ENCODE measurements at regions not wholly inside any gene's neighbourhood (a gene's known extent, or its start where the extent isn't known, plus 50 kb on each side); places are given as distances from the start of the nearest gene placed in this dataset.

DNA sequence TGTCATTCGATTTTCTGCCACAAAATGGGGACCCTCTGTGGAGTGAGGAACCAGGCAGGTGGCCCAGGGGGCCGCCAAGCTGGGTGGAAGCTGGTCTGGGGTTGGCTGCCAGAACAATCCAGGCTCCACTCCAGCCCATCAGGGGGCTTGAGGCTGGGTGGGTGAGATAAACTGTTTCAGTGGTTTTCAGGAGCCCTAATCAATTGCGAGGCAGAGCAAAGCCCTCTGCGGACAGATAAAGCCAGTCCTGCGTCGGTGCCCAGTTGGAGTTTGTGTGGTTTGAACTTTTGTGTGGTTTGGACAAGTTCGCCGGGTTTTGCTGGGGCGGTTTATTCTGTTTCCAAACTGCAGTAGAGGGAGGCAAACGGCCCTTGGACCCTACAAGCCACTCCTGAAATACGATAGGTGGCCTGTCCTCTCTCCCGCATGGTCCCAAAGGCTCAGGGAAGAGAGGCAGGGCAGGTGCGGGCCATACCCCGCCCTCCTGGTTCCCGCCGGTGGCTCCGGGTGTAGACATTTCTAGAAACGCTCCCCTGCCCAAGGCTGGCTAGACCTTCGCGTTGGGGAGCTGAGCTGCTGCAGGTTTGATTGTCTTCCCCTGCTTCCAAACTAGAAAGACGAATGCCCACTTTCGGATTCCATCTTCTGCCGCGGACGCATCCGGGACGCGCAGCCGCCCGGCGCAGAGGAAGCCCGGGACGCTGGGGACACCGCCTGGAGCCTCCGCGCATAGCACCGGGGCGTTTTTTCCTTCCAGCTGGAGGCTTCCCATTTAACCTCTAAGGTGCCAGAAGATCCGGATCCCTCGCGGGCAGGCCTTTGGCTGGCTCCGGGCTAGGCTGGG, 169.0 kb upstream of the BCOR start:
- FAIRE-seq (peak; percentile 92), DNase-seq (ENCODE audit: low read depth, low spot score) (peak; percentile 45)
- no peaks in the 10 kb centered on the region for H3K79me2 ChIP-seq (ENCODE audit: control insufficient read depth, insufficient read depth, low read length)
- POLR2A ChIA-PET: no interaction called here
- dilution Hi-C loops (cut with MboI; ENCODE audit: extremely low pct_ligation_motif_present, low sequenced_read_pairs) (no loop called here), intact Hi-C loops (cut with micrococcal nuclease) (loop anchor here (1.0 to 2.0 kb wide), 5 partner anchors 92 to 536 kb away; no protein-coding TSS in a partner anchor)
- peak overlapping the region; percentile 49 for H3K4me2 ChIP-seq (ENCODE audit: insufficient read depth, low read length)
- no peaks in the 10 kb centered on the region for H4K20me1 ChIP-seq (replicated peaks; ENCODE audit: control insufficient read depth, extremely low read depth, insufficient read depth, low read length)
- CTCF ChIA-PET: interaction anchor here (1.0 to 3.2 kb wide), 10 partner anchors 32 to 614 kb away, joined by 3 to 14 read pairs (median 4); no protein-coding TSS in a partner anchor
- H3K9me3 ChIP-seq (replicated peaks; ENCODE audit: control insufficient read depth, insufficient read depth, low read length): no peaks in the 10 kb centered on the region
- H3K9me1 ChIP-seq (replicated peaks; ENCODE audit: control insufficient read depth, extremely low read depth, insufficient read depth, low read length): no peaks in the 10 kb centered on the region
- peak; percentile 68 to 71 for TF ChIP-seq CTCF (IDR thresholded peaks at IDR 0.05; ENCODE audit: extremely low read depth in 1 of 2, insufficient read depth in 1 of 2, low read depth in 1 of 2, low read length in 2 of 2)
- no peak for TF ChIP-seq MYC (IDR thresholded peaks at IDR 0.05; ENCODE audit: low read depth, low read length)
- peak overlapping the region; percentile 37 for H3K27ac ChIP-seq (ENCODE audit: insufficient read depth, low read depth, low read length)
- H3K4me1 ChIP-seq (ENCODE audit: control insufficient read depth, extremely low read depth, insufficient read depth, low read length): peaks cover 20% of the 10 kb centered on the region
- no TSS peak for BruUV-seq (replicated peaks)
- no peaks in the 10 kb centered on the region for H3K36me3 ChIP-seq (ENCODE audit: control insufficient read depth in 2 of 2, extremely low read depth in 1 of 2, insufficient read depth in 2 of 2, low read length in 2 of 2)
- H3K4me3 ChIP-seq (replicated peaks in 1 of 3; ENCODE audit: insufficient read depth in 1 of 3, low read depth in 1 of 3, low read length in 3 of 3): peak overlapping the region in 2 of 3 experiments; percentile 10 to 38
- peak overlapping the region; percentile 60 for H2AFZ ChIP-seq (ENCODE audit: low read depth, low read length)
- peak overlapping the region; percentile 10 for H3K9ac ChIP-seq (replicated peaks; ENCODE audit: extremely low read depth, insufficient read depth, low read length)
- H3K27me3 ChIP-seq (ENCODE audit: control insufficient read depth in 2 of 2, insufficient read depth in 2 of 2, low read length in 2 of 2): no peaks in the 10 kb centered on the region

- ChIA-PET CTCF (no interaction called here), POLR2A (no interaction called here)
- no peak for DNase-seq (ENCODE audit: low read depth, low spot score)
These were observed 168.2 kb upstream of the BCOR start for GRCh38 chrX:40265936-40266335.

More at GRCh38 chrX:40265936-40266335, 168.2 kb upstream of the BCOR start:
- no peaks in the 10 kb centered on the region for H3K27me3 ChIP-seq (ENCODE audit: control insufficient read depth in 2 of 2, insufficient read depth in 2 of 2, low read length in 2 of 2)
- dilution Hi-C loops (cut with MboI; ENCODE audit: extremely low pct_ligation_motif_present, low sequenced_read_pairs) (no loop called here), intact Hi-C loops (cut with micrococcal nuclease) (loop anchor here (2.0 kb wide), 4 partner anchors 91 to 535 kb away; no protein-coding TSS in a partner anchor)
- TF ChIP-seq FOS (IDR thresholded peaks at IDR 0.05; ENCODE audit: borderline replicate concordance, insufficient read depth, low read length): no peak
- TF ChIP-seq GATA2 (IDR thresholded peaks at IDR 0.05; ENCODE audit: insufficient read depth, insufficient read length, low read depth, low read length): no peak
- TF ChIP-seq POLR2A (IDR thresholded peaks at IDR 0.05; ENCODE audit: low read depth, low read length): no peak
- no peak for TF ChIP-seq POLR2AphosphoS5 (IDR thresholded peaks at IDR 0.05; ENCODE audit: insufficient read depth, low read depth, low read length)
- no peak for TF ChIP-seq MYC (IDR thresholded peaks at IDR 0.05; ENCODE audit: low read depth, low read length)
- TF ChIP-seq, protein P1, sequence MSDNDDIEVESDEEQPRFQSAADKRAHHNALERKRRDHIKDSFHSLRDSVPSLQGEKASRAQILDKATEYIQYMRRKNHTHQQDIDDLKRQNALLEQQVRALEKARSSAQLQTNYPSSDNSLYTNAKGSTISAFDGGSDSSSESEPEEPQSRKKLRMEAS (IDR thresholded peaks at IDR 0.05; ENCODE audit: insufficient read depth, insufficient read length): no peak
- TF ChIP-seq JUN (IDR thresholded peaks at IDR 0.05; ENCODE audit: borderline replicate concordance, insufficient read depth, insufficient read length, low read depth): no peak
- TF ChIP-seq CTCF (IDR thresholded peaks at IDR 0.05; ENCODE audit: extremely low read depth in 1 of 2, insufficient read depth in 1 of 2, low read depth in 1 of 2, low read length in 2 of 2): no peak
- TF ChIP-seq EZH2 (IDR thresholded peaks at IDR 0.05; ENCODE audit: borderline replicate concordance, low read depth, low read length, severe bottlenecking): no peak
- H4K20me1 ChIP-seq (replicated peaks; ENCODE audit: control insufficient read depth, extremely low read depth, insufficient read depth, low read length): no peaks in the 10 kb centered on the region
- no peaks in the 10 kb centered on the region for H3K79me2 ChIP-seq (ENCODE audit: control insufficient read depth, insufficient read depth, low read length)
- no peak for FAIRE-seq
- H3K9ac ChIP-seq (replicated peaks; ENCODE audit: extremely low read depth, insufficient read depth, low read length): no peak overlapping the region
- no peak overlapping the region for H3K4me3 ChIP-seq (replicated peaks in 1 of 3; ENCODE audit: insufficient read depth in 1 of 3, low read depth in 1 of 3, low read length in 3 of 3)
- H3K4me1 ChIP-seq (ENCODE audit: control insufficient read depth, extremely low read depth, insufficient read depth, low read length): peaks cover 23% of the 10 kb centered on the region
- H3K9me1 ChIP-seq (replicated peaks; ENCODE audit: control insufficient read depth, extremely low read depth, insufficient read depth, low read length): no peaks in the 10 kb centered on the region
- H3K4me2 ChIP-seq (ENCODE audit: insufficient read depth, low read length): no peak overlapping the region
- H3K27ac ChIP-seq (ENCODE audit: insufficient read depth, low read depth, low read length): no peak overlapping the region
- no peak overlapping the region for H2AFZ ChIP-seq (ENCODE audit: low read depth, low read length)
- H3K36me3 ChIP-seq (ENCODE audit: control insufficient read depth in 2 of 2, extremely low read depth in 1 of 2, insufficient read depth in 2 of 2, low read length in 2 of 2): no peaks in the 10 kb centered on the region
- BruUV-seq (replicated peaks): no TSS peak
- no peaks in the 10 kb centered on the region for H3K9me3 ChIP-seq (replicated peaks; ENCODE audit: control insufficient read depth, insufficient read depth, low read length)

Measured in endothelial cell of umbilical vein (primary cell).